NCI-H128 (cell line): ENCODE measurements at regions not wholly inside any gene's neighbourhood (a gene's known extent, or its start where the extent isn't known, plus 50 kb on each side); places are given as distances from the start of the nearest gene placed in this dataset.

ENCODE experiments used
- DNase-seq: peaks from one replicate; lab custom pipeline; 2025; ENCODE audit not compliant: unreplicated experiment; lab: John Stamatoyannopoulos, UW

DNA sequence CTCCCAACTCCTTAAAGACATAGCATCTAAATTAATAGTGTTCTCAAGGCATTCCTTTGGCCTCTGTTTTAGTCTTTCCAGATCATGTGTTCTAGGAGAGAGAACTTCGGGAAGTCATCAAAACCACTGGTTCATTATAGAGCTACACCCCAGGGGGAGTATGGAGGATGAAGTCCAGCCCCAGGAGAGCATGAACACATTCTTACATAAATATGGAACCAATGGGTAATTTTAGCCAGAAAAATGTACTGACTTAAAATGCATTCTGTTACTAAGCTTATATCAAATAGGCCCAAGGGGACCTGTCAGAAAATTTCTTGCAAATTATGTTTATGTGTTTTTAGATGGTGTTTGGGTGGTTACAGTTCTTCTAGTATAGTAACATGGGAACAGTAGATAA lies 165.2 kb downstream of the NTMT2 start:
- no peak for DNase-seq

DNA sequence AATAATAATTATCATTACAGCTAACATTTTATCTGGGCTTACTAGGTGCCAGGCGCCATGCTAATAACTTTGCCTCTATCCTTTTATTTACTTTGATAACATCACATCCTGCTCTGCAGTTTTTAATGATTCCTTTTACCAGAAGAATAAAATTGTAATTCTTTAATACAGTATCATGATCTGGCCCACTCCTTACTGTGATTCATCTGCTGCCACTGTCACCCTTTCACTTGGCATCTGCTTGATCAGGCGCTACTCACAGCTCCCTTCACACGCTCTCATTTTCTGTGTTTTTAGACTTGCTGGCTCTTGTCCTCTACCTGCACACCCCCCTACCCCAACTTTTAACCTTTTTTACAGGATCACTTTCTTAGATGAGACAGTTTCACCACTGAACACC lies 167.5 kb downstream of the NTMT2 start:
- no peak for DNase-seq

DNA sequence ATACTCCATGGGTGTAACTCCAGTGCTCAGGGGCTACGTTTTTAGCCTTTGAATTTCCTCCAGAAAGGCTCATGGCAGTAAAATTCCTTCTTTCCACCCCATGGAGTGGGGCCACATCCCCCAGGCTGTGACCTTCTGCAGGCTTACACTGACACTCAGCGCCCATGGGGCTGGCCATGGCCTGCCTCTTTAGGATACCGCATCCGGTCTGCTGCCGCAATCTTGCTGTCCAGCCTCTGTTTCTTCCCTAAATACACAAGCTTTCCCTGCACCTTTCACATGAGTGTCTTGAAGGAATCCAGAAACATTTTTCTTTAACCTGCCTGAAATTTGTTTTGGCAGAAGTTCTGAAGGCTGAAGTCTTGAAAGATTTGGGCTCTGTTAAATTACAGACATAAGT lies 170.5 kb downstream of the NTMT2 start:
- no peak for DNase-seq

- DNase-seq: no peak
Observed at GRCh38 chr1:170318141-170318540, 172.4 kb downstream of the NTMT2 start.

- no peak for DNase-seq
Observed at GRCh38 chr1:170318736-170319135, 173.0 kb downstream of the NTMT2 start.

- DNase-seq: no peak
Observed at GRCh38 chr1:170321113-170321512, 175.4 kb downstream of the NTMT2 start.

DNA sequence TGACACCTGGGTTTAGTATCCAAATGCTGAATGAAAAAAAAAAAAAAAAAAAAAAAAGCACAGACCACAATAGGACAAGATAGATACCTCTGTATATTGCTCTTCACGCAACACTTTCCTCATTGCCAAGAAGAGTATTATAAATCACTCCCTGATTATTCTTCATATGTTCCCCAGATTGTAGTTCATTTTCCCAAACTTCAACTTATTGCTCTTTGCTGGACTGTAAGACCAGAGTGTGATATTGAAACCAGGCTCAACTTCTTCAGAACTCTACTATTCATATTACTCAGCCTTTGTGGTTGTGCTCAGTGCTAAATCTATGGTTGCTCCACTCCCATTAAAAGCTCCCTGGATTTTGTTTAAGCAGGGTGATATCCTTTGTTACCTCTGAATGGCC lies 180.4 kb downstream of the NTMT2 start:
- DNase-seq: no peak

GRCh38 chr1:170332801-170333200 lies 187.0 kb downstream of the NTMT2 start:
- DNase-seq: no peak

DNA sequence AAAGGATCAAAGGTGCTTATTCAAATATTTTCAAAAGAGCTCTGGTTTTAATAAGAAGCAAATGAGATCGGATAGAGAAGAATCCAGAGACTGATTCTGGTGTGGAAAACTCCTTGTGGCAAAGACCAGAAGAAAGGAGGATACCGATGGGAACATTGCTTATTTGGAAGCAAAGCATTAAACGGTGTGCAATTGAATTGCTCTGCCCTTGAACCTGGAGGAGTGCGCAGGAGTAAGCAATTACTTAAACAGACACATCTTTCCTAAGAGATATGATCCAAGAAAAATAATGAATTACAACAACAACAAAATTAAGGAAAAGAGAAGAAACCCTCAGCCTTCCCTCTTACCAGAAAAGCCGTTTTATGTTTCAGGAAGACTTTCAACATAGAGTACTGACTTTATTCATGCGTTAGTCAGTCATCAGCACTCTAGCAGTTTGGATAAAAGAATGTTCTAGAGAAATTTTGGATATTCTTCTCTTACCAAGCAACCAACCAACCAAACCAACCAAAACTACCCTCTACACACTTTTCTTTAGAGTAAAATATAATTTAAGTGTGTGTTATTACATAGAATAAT lies 191.7 kb downstream of the NTMT2 start:
- no peak for DNase-seq

DNA sequence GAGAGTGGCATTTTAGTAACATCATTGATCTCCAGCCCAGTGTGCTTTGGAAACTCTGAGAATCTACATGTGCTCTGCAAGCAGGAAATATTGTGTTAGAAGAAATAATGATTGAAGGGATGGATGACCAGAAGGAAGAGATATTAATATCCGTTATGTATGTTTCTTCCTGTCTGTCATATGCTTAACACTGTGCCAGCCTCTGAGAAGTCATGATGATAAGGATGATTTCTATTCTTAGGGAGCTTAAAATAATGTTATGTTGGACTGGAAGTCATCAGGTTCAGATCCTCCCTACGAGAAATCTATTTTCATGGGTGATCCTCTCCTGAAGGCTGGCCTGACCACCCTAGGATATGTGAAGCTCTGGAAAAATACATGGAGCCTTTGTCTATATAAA lies 192.4 kb upstream of the GORAB start:
- DNase-seq: no peak

DNA sequence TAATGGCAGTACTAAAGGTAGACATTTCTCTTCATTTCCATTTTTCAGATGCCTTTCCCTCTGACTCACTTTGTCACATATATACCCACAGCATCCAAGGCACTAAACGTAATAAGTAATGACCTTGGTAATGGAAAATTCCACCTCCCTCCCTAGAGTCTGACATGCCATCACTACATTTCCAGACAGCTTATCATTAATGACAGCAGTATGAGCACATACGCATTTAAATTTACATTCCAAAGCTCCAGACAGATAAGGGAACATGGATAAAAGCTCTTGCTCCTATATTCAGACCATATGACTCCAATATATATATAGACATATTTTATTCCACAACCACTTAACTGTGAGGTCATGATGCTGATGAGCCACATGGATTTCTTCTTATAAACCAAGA lies 191.7 kb upstream of the GORAB start:
- no peak for DNase-seq

DNA sequence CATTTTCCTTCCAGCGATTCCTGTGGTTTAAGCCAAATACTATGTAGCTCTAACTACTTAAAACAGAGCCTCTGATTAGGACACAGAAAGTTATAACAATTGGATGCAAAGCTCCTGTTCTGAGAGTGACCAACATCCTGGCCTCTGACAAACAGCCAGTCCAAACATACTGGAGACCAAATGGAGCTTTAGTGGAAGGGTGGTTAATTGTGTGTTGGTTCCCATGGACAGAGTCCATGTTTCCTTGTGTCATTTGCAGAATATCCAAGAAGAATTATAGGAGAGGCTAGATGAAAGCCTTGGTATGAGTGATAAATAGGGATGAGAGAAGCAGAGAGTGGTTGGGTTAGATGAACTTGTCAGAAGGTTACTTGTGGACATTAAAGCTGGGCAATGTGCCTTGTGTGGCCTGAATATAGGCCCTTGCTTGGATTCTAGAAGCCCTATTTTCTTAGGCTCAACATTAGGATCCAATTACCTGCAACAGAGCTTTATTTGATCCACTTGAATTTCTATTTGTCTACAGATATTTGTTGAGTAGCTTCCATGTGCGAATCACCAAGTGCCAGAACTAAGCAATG lies 180.5 kb upstream of the GORAB start:
- DNase-seq: no peak

DNA sequence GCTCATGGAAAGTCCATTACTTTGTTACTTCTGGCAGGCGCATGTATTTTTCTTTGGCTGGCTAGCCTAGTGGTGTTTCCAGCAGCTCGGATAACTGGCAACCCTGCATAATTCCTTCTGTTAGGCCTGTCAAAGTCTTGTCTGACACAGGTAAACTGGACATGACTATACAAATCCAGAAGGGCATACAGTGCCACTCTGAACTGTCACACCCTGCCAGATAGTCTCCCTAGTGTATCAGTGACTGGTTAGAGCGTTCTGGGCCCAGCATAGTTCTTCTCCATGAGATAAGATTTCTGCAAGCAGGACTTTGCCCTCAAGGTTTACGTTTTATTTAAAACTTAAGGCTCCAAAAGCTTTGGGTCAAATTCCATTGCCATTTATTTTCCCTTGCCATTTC lies 177.7 kb upstream of the GORAB start:
- no peak for DNase-seq

DNA sequence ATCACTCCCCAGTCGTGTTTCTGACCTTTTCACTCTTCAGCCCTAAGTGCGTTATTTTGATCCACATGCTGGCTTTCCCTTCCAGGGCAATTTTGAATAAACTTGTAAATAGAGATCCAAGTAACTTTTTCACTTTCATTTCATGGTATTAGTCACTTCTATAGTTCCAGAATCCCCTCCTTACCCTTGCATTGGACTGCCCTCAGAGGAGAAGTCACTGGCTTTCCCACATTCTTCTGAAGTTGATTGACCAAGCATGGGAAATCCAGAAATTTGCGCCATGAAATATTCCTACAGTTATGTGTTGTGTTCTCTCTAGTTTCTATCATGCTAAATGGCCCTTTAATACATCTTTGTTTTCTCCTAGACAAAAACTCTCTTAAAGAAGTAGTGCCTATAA lies 177.3 kb upstream of the GORAB start:
- DNase-seq: no peak

- DNase-seq: no peak
Observed at GRCh38 chr1:170355267-170355801, 176.6 kb upstream of the GORAB start.

DNA sequence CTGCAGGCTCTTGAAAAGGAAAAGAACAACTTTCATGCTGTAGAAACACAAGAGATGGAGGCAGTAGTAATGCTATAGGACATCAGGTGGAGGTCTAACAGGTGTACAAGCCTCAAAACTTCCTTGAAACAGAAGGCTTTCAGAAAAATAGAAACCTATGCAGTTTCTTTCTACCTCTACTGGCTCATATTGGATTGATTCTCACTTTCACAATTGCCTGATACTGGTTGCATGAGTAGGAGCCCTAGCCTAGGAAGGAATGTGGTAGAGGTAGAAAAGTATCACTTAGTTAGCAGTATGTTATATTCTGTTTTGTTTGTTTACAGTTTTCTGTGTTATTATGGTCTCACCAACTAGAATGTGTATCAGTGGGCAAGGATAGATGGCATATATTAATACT lies 175.4 kb upstream of the GORAB start:
- no peak for DNase-seq

- no peak for DNase-seq
Observed at GRCh38 chr1:170357750-170358149, 174.2 kb upstream of the GORAB start.

DNA sequence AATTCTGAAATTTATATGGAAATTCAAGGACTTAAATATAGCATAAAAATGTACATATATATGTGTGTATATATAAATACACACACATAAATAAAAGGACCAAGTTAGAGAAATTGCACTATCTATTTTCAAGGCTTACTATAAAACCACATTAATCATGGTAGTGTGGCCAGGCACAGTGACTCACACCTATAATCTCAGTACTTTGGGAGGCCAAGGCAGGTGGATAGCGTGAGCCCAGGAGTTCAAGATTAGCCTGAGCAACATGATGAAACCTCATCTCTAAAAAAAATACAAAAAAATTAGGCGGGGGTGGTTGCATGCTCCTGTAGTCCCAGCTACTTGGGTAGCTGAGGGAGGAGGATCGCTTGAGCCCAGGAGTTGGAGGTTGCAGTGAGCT lies 171.4 kb upstream of the GORAB start:
- no peak for DNase-seq

- DNase-seq: no peak
Observed at GRCh38 chr1:170365331-170365730, 166.6 kb upstream of the GORAB start.

GRCh38 chr1:170366980-170367379 lies 165.0 kb upstream of the GORAB start:
- DNase-seq: no peak

DNA sequence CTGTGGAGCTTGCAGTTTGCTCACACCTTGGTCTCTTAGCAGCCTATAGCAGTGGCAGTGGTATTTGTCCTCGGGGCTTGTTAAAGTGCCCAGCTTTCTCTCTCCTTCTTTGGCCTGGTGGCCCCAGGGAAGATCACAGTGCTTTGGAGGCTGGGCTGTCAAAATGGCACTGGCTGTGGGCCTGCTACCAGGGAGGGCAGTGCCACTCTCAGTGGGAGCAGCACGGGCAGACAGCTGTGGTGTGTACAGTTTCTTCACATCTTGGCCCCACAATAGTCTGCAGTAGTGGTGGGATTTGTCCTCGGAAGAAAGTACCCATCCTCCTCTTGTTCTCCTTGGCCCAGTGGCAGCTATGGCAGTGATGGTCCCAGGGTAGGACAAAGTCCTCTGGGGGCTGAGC lies 164.4 kb upstream of the GORAB start:
- DNase-seq: no peak

- no peak for DNase-seq
Observed at GRCh38 chr1:170369000-170369399, 163.0 kb upstream of the GORAB start.

DNA sequence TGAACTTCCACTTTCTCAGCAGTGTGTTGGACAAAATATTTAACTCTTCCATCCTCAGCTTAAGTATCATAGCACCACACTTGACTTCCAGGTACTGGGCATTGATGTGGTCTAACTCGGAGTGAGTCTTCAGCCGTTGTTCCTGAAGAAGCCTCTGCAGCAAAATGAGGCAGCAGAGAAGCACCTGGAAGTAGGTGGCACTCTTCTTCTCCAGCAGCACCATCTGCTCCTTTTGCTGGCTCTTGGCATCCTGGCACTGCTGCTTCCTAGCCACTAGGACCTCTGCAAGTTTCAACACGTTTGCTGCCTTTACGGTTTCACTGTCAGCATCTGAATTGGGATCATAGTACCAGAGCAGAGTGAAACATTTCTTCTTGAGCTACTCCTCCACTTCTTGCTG lies 162.5 kb upstream of the GORAB start:
- no peak for DNase-seq
